Dedifferentiated amniotic fluid mesenchymal stem cell (primary cell): ENCODE measurements at regions not wholly inside any gene's neighbourhood (a gene's known extent, or its start where the extent isn't known, plus 50 kb on each side); places are given as distances from the start of the nearest gene placed in this dataset.

Experiments used
- DNase-seq: peaks from one replicate; pipeline ENCODE4 v3.0.0-alpha.2; 2016; ENCODE audit errors: extremely low spot score

- DNase-seq, result no peak
Measured at GRCh38 chr10:61547297-61547696, 94.1 kb upstream of the TMEM26 start.

GRCh38 chr10:61545170-61545569, 92.0 kb upstream of the TMEM26 start:
- DNase-seq, result no peak

- DNase-seq, result no peak
Measured at GRCh38 chr10:61543831-61544230, 90.7 kb upstream of the TMEM26 start.

GRCh38 chr10:61542596-61542995, 89.4 kb upstream of the TMEM26 start:
- DNase-seq, result no peak

- DNase-seq, result no peak
Measured at GRCh38 chr10:61541960-61542359, 88.8 kb upstream of the TMEM26 start.

- DNase-seq, result no peak
Measured at GRCh38 chr10:61539876-61540275, 86.7 kb upstream of the TMEM26 start.

- no peak for DNase-seq
Measured at GRCh38 chr10:61529208-61529607, 76.0 kb upstream of the TMEM26 start.

- no peak for DNase-seq
Measured at GRCh38 chr10:61503051-61503450, 49.9 kb upstream of the TMEM26 start.
